Liver (tissue), 8 donors: ENCODE measurements at regions not wholly inside any gene's neighbourhood (a gene's known extent, or its start where the extent isn't known, plus 50 kb on each side); places are given as distances from the start of the nearest gene placed in this dataset.

Experiments
- DNase-seq: peaks from one replicate; pipeline ENCODE4 v3.0.0-alpha.2; 2017; ENCODE audit warnings: low spot score
- H3K27ac ChIP-seq, 2 donors: one replicate each; pipeline ENCODE4 v1.7.0; 2013; ENCODE audit warnings: inconsistent platforms in 2 of 2, low read length in 2 of 2, control low read depth in 1 of 2, low read depth in 1 of 2, mild to moderate bottlenecking in 1 of 2
- H3K27me3 ChIP-seq, 4 donors: one replicate each; pipeline versions ENCODE4 v1.6.1 to v1.7.0; 2013; ENCODE audit warnings: low read length in 3 of 4, inconsistent platforms in 1 of 4, mild to moderate bottlenecking in 1 of 4, moderate library complexity in 1 of 4; ENCODE audit not compliant: control insufficient read depth in 4 of 4, insufficient read depth in 4 of 4
- H3K36me3 ChIP-seq, 4 donors: one replicate each; pipeline versions ENCODE4 v1.6.1 to v1.7.0; 2013; ENCODE audit warnings: low read length in 3 of 4, mild to moderate bottlenecking in 3 of 4, low read depth in 1 of 4, moderate library complexity in 1 of 4; ENCODE audit not compliant: control insufficient read depth in 4 of 4, insufficient read depth in 3 of 4
- H3K4me1 ChIP-seq, 4 donors: one replicate each; pipeline versions ENCODE4 v1.6.1 to v1.7.0; 2013; ENCODE audit warnings: low read length in 3 of 4, mild to moderate bottlenecking in 3 of 4, moderate library complexity in 1 of 4; ENCODE audit not compliant: control insufficient read depth in 4 of 4, insufficient read depth in 4 of 4
- H3K4me3 ChIP-seq, 3 donors: one replicate each; pipeline versions ENCODE4 v1.6.1 to v1.7.0; 2013; ENCODE audit warnings: low read length in 3 of 3, control low read depth in 1 of 3, low read depth in 1 of 3, mild to moderate bottlenecking in 1 of 3
- H3K9ac ChIP-seq, 2 donors: one replicate each; pipeline ENCODE4 v1.7.0; 2013; ENCODE audit warnings: low read length in 2 of 2, mild to moderate bottlenecking in 2 of 2, moderate library complexity in 2 of 2, control low read depth in 1 of 2, low read depth in 1 of 2
- H3K9me3 ChIP-seq, 4 donors: one replicate each; pipeline versions ENCODE4 v1.6.1 to v1.7.0; 2013; ENCODE audit warnings: low read length in 3 of 4; ENCODE audit not compliant: control insufficient read depth in 4 of 4
- ATF3 ChIP-seq: IDR thresholded peaks from 2 replicates; pipeline ENCODE4 v1.6.1; 2016; ENCODE audit warnings: antibody characterized with exemption
- CTCF ChIP-seq: fragments of 150-350 bp; IDR thresholded peaks from 2 replicates; pipeline ENCODE4 v1.5.1; 2017; ENCODE audit warnings: improper control_type of control experiment, low read depth, low read length; ENCODE audit not compliant: missing input control
- EGR1 ChIP-seq, 2 donors: IDR thresholded peaks; 2 replicates each; pipeline ENCODE4 v1.6.1; 2016 to 2018; ENCODE audit warnings: antibody characterized with exemption in 2 of 2, low read depth in 2 of 2
- FOXA1 ChIP-seq: IDR thresholded peaks from 2 replicates; pipeline ENCODE4 v1.6.1; 2016; ENCODE audit warnings: antibody characterized with exemption
- FOXA2 ChIP-seq: IDR thresholded peaks from 2 replicates; pipeline ENCODE4 v1.6.1; 2016; ENCODE audit warnings: antibody characterized with exemption
- GABPA ChIP-seq, 2 donors: IDR thresholded peaks in 1 of 2; conservative IDR thresholded peaks in 1 of 2; 2 replicates each; pipeline ENCODE4 v1.6.1; 2016; ENCODE audit warnings: antibody characterized with exemption in 2 of 2, mild to moderate bottlenecking in 1 of 2, moderate library complexity in 1 of 2
- HNF4A ChIP-seq, 2 donors: conservative IDR thresholded peaks; 2 replicates each; pipeline ENCODE4 v1.6.1; 2016; ENCODE audit warnings: antibody characterized with exemption in 2 of 2, mild to moderate bottlenecking in 2 of 2
- HNF4G ChIP-seq: IDR thresholded peaks from 2 replicates; pipeline ENCODE4 v1.6.1; 2016; ENCODE audit warnings: antibody characterized with exemption
- JUND ChIP-seq, 2 donors: IDR thresholded peaks; 2 replicates each; pipeline ENCODE4 v1.6.1; 2016; ENCODE audit warnings: antibody characterized with exemption in 2 of 2
- MAX ChIP-seq: IDR thresholded peaks from 2 replicates; pipeline ENCODE4 v1.6.1; 2016; ENCODE audit warnings: antibody characterized with exemption
- NR2F2 ChIP-seq: IDR thresholded peaks from 2 replicates; pipeline ENCODE4 v1.6.1; 2016; ENCODE audit warnings: antibody characterized with exemption
- RAD21 ChIP-seq, 2 donors: IDR thresholded peaks; 2 replicates each; pipeline ENCODE4 v1.6.1; 2016; ENCODE audit warnings: antibody characterized with exemption in 2 of 2, mild to moderate bottlenecking in 2 of 2
- REST ChIP-seq: IDR thresholded peaks from 2 replicates; pipeline ENCODE4 v1.6.1; 2016; ENCODE audit warnings: antibody characterized with exemption, mild to moderate bottlenecking
- RXRA ChIP-seq, 2 donors: IDR thresholded peaks; 2 replicates each; pipeline ENCODE4 v1.6.1; 2017 to 2018; ENCODE audit warnings: antibody characterized with exemption in 2 of 2, mild to moderate bottlenecking in 1 of 2
- SP1 ChIP-seq: IDR thresholded peaks from 2 replicates; pipeline ENCODE4 v1.6.1; 2018; ENCODE audit warnings: antibody characterized with exemption, mild to moderate bottlenecking
- TAF1 ChIP-seq: conservative IDR thresholded peaks from 2 replicates; pipeline ENCODE4 v1.6.1; 2016; ENCODE audit warnings: antibody characterized with exemption, mild to moderate bottlenecking
- YY1 ChIP-seq: IDR thresholded peaks from 2 replicates; pipeline ENCODE4 v1.6.1; 2016; ENCODE audit warnings: antibody characterized with exemption, mild to moderate bottlenecking
- ZBTB33 ChIP-seq: IDR thresholded peaks from 2 replicates; pipeline ENCODE4 v1.6.1; 2016; ENCODE audit warnings: antibody characterized with exemption
- WGBS: extraction: QIAGEN DNeasy Blood & Tissue Kit; methylation state at CpG from one replicate; pipeline ENCODE4 v1.1.7; 2013; 5-methylcytosine and 5-hydroxymethylcytosine counted together
- donor health status: healthy.
- donor health status: healthy.
- donor health status: healthy.
- donor health status: healthy.
- donor health status: healthy.

GRCh38 chr2:12232876-12233275 lies 483.9 kb upstream of the TRIB2 start (continued):
- TF ChIP-seq CTCF (no peak), ATF3 (no peak), TAF1 (no peak), HNF4G (no peak), YY1 (no peak), NR2F2 (no peak), ZBTB33 (no peak), MAX (no peak), RAD21 (IDR thresholded peaks at IDR 0.05) (no peak)

GRCh38 chr2:12236136-12236844 lies 480.4 kb upstream of the TRIB2 start:
- H3K9ac ChIP-seq = no peak overlapping the region
- 75% methylated on average over 4 of the region's 4 CpGs for WGBS
- no peaks in the 10 kb centered on the region for H3K36me3 ChIP-seq
- no peak for TF ChIP-seq FOXA1
- no peak for TF ChIP-seq YY1
- no peak for TF ChIP-seq JUND (IDR thresholded peaks at IDR 0.05)
- TF ChIP-seq NR2F2 = no peak
- TF ChIP-seq RXRA (IDR thresholded peaks at IDR 0.05) = no peak
- no peak for TF ChIP-seq HNF4G
- TF ChIP-seq FOXA2 = no peak
- TF ChIP-seq EGR1 (IDR thresholded peaks at IDR 0.05; ENCODE audit: low read depth in 2 of 2) = no peak
- TF ChIP-seq HNF4A (conservative IDR thresholded peaks at IDR 0.05) = no peak
- no peak for TF ChIP-seq REST
- no peak for TF ChIP-seq GABPA (IDR thresholded peaks at IDR 0.05 in 1 of 2, conservative IDR thresholded peaks at IDR 0.05 in 1 of 2)
- TF ChIP-seq ATF3 = no peak
- TF ChIP-seq MAX = no peak
- TF ChIP-seq TAF1 = no peak
- no peak for TF ChIP-seq SP1
- TF ChIP-seq RAD21 (IDR thresholded peaks at IDR 0.05) = no peak
- TF ChIP-seq ZBTB33 = no peak
- no peak for TF ChIP-seq CTCF
- no peaks in the 10 kb centered on the region for H3K4me1 ChIP-seq
- no peak overlapping the region for H3K4me3 ChIP-seq
- H3K27me3 ChIP-seq = no peaks in the 10 kb centered on the region
- no peak for DNase-seq
- H3K9me3 ChIP-seq = no peaks in the 10 kb centered on the region
- no peak overlapping the region for H3K27ac ChIP-seq
